Glutamatergic neuron (in vitro differentiated cells): ENCODE measurements at regions not wholly inside any gene's neighbourhood (a gene's known extent, or its start where the extent isn't known, plus 50 kb on each side); places are given as distances from the start of the nearest gene placed in this dataset.

Experiments used
- DNase-seq: peaks from one replicate; pipeline ENCODE4 v3.0.0; 2022
- H3K27ac Mint-ChIP-seq: one replicate; pipeline ENCODE4 v1.8.0; 2020; ENCODE audit warnings: mild to moderate bottlenecking, mixed read lengths, inconsistent platforms; ENCODE audit not compliant: unreplicated experiment
- H3K27me3 Mint-ChIP-seq: one replicate; pipeline ENCODE4 v1.8.0; 2020; ENCODE audit warnings: mild to moderate bottlenecking, moderate library complexity, mixed read lengths, inconsistent platforms; ENCODE audit not compliant: unreplicated experiment
- H3K36me3 Mint-ChIP-seq: one replicate; pipeline ENCODE4 v1.8.0; 2020; ENCODE audit warnings: mild to moderate bottlenecking, mixed read lengths, inconsistent platforms; ENCODE audit not compliant: unreplicated experiment
- H3K4me1 Mint-ChIP-seq: one replicate; pipeline ENCODE4 v1.8.0; 2020; ENCODE audit warnings: mild to moderate bottlenecking, low read depth, mixed read lengths, inconsistent platforms; ENCODE audit not compliant: unreplicated experiment
- H3K4me3 Mint-ChIP-seq: one replicate; pipeline ENCODE4 v1.8.0; 2020; ENCODE audit warnings: mild to moderate bottlenecking, mixed read lengths, inconsistent platforms; ENCODE audit not compliant: unreplicated experiment
- H3K9me3 Mint-ChIP-seq: one replicate; pipeline ENCODE4 v1.8.0; 2020; ENCODE audit warnings: mild to moderate bottlenecking, moderate library complexity, mixed read lengths, inconsistent platforms; ENCODE audit not compliant: unreplicated experiment
- CTCF ChIP-seq: fragments of 200-600 bp; sonication (generic); IDR thresholded peaks from one replicate; pipeline ENCODE4 v1.5.0; 2021; ENCODE audit not compliant: partially characterized antibody, unreplicated experiment

- H3K27ac Mint-ChIP-seq = no peak overlapping the region
- TF ChIP-seq CTCF = no peak
- no peaks in the 10 kb centered on the region for H3K27me3 Mint-ChIP-seq
- no peak overlapping the region for H3K4me3 Mint-ChIP-seq
- peaks cover 4% of the 10 kb centered on the region for H3K9me3 Mint-ChIP-seq
- peaks cover 1% of the 10 kb centered on the region for H3K4me1 Mint-ChIP-seq
- no peak for DNase-seq
- H3K36me3 Mint-ChIP-seq = peaks cover 6% of the 10 kb centered on the region
These were observed 632.5 kb upstream of the GNPDA2 start for GRCh38 chr4:45358573-45359506.

- peak overlapping the region; percentile 29 for H3K27ac Mint-ChIP-seq
- TF ChIP-seq CTCF = no peak
- DNase-seq = no peak
- H3K27me3 Mint-ChIP-seq = peaks cover 2% of the 10 kb centered on the region
- peaks cover 25% of the 10 kb centered on the region for H3K4me1 Mint-ChIP-seq
- no peaks in the 10 kb centered on the region for H3K9me3 Mint-ChIP-seq
- no peaks in the 10 kb centered on the region for H3K36me3 Mint-ChIP-seq
- H3K4me3 Mint-ChIP-seq = no peak overlapping the region
These were observed 626.8 kb upstream of the GNPDA2 start for GRCh38 chr4:45353161-45353560.

- Mint-ChIP-seq H3K36me3 (no peaks in the 10 kb centered on the region), H3K4me3 (no peak overlapping the region), H3K9me3 (peaks cover 5% of the 10 kb centered on the region), H3K4me1 (peaks cover 47% of the 10 kb centered on the region), H3K27ac (peak overlapping the region; percentile 84), H3K27me3 (peaks cover 2% of the 10 kb centered on the region)
- TF ChIP-seq CTCF = no peak
- no peak for DNase-seq
These were observed 624.1 kb upstream of the GNPDA2 start for GRCh38 chr4:45350438-45350837.

GRCh38 chr4:45349859-45350258 is 623.5 kb upstream of the GNPDA2 start:
- H3K36me3 Mint-ChIP-seq = no peaks in the 10 kb centered on the region
- H3K4me1 Mint-ChIP-seq = peaks cover 53% of the 10 kb centered on the region
- H3K27ac Mint-ChIP-seq = no peak overlapping the region
- DNase-seq = no peak
- no peak for TF ChIP-seq CTCF
- no peak overlapping the region for H3K4me3 Mint-ChIP-seq
- H3K9me3 Mint-ChIP-seq = peaks cover 5% of the 10 kb centered on the region
- H3K27me3 Mint-ChIP-seq = peaks cover 2% of the 10 kb centered on the region

DNA sequence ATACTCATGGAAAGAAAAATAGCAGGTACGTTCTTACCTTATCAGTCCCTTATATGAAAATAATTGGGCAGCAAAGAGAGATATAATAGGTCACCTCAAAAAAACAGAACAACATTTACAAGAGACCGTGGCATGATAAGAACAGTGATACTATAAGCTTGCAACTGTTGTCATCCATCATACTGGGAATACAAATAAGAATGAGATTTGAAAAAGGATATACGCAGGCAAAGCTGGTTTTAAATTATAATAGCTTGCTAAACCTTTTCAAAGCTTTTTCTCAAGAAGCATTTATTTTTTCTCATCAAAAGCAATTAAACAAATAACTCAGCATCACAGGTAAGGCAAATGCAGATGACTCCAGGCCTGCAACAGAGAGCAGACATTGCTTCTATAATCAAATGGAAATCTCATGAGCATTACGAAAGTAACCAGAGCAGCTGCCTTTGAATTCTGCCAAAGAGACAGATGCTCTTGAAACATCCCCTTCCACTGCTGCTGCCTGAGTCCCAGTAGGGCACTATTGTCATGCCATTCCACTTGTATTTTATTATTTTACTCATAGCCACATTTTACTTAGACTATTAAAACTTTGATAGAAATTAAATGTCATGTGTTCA is 620.6 kb upstream of the GNPDA2 start:
- Mint-ChIP-seq H3K27me3 (peaks cover 2% of the 10 kb centered on the region), H3K4me3 (peak overlapping the region; percentile 49), H3K36me3 (no peaks in the 10 kb centered on the region), H3K9me3 (peaks cover 5% of the 10 kb centered on the region), H3K4me1 (peaks cover 46% of the 10 kb centered on the region), H3K27ac (peak overlapping the region; percentile 98)
- no peak for TF ChIP-seq CTCF
- no peak for DNase-seq
